IPS DF 4.7 (cell line): ENCODE measurements at regions not wholly inside any gene's neighbourhood (a gene's known extent, or its start where the extent isn't known, plus 50 kb on each side); places are given as distances from the start of the nearest gene placed in this dataset.
"Not testable (repeated sequence)": the region's sequence is repeated elsewhere in the genome, so short reads cannot be mapped to it uniquely, and the experiment has no call there.

Experiments used
- DNase-seq: peaks from one replicate; pipeline ENCODE4 v3.0.0-alpha.2; 2013; ENCODE audit warnings: low spot score; ENCODE audit errors: extremely low read depth

- DNase-seq: no peak
Observed at GRCh38 chr10:57351076-57351475, 916.6 kb downstream of the IPMK start.

- no peak for DNase-seq
Observed at GRCh38 chr10:57341294-57341693, 926.4 kb downstream of the IPMK start.

- DNase-seq: peak; percentile 36
Observed at GRCh38 chr10:57338823-57339558, 928.7 kb downstream of the IPMK start.

DNA sequence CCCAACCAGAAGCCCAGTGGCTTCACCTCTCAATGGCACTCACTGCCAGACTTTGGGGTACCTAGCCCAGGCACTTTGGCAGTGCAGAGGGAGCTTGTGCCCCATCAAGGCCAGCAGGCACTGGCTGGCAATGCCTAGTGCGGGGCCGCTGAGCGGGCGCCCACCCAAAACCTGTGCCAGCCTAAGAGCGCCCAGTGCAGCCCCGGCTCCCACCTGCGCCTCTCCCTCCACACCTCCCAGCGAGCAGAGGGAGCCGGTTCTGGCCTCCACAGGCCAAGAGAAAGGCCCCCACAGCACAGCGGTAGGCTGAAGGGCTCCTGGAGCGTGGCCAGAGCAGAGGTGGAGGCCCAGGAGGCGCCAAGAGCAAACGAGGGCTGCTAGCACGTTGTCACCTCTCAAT lies 930.8 kb downstream of the IPMK start:
- no peak for DNase-seq

DNA sequence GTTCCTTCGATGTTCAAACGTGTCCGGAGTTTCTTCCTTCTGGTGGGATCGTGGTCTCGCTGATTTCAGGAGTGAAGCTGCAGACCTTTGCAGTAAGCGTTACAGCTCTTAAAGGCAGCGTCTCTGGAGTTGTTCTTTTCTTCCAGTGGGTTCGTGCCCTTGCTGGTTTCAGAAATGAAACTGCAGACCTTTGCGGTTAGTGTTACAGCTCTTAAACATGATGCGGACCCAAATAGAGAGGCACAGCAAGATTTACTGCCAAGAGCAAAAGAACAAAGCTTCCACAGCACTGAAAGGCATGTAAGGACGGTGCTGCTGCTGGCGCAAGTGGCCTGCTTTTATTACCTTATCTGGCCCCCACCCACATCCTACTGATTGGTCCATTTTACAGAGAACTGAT lies 931.4 kb downstream of the IPMK start:
- DNase-seq: no peak

DNA sequence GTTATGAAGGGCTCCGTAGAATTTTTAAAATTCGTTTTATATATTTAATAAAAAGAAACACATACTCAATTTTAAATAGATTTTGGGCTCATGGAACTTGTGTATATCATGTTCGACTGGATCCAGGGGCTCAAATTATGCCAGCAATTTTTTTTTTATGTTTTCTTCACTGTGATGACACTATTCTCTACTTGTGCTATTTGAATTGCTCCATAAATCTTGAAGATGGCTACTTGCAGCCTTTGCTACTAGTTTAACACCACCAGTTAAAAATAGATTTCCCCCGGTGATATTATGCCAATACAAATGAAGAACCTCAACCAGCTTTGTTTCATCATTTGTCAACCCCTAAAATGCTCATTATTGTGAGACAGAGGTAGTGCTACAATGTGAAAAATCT lies 933.2 kb downstream of the IPMK start:
- DNase-seq: no peak

DNA sequence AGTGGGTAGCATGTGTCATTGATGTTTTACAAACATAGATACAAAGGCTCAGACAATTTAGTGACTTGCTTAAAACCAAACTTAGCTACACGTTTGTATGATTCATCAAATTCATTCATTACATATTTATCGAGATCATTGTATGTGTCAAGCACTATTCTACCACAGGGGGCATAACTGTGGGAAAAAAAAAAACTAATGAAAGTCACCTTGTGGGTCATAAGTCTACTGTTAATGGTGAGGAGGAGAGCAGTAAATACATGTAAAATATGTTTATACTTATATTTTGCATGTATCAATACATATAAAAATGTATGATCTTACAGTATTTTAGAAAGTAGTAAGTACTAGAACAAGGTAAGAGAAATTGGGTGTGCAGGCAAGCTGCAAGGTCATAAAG lies 933.8 kb downstream of the IPMK start:
- no peak for DNase-seq

- DNase-seq: not testable (repeated sequence)
Observed at GRCh38 chr10:57321400-57321854, 946.3 kb downstream of the IPMK start.

- DNase-seq: no peak
Observed at GRCh38 chr10:57320416-57320815, 947.3 kb downstream of the IPMK start.

DNA sequence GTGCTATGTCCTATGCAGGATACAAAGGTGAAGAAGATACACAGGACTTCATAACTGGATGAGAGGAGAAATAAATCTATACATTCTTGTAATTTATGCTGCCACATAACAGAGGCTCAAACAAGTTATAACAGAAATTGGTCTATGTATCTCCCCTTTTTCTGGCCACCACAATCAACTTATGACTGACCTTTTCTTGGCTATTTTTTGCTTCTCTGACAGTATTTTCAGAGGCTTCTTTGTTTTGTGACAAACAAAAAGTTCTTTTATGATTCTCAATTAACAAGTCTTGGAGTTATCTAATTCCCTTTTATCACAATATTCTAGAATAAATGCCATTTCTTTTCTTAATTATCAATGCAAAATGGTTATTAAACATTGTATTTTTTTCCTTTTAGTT lies 953.0 kb upstream of the ZWINT start:
- no peak for DNase-seq

DNA sequence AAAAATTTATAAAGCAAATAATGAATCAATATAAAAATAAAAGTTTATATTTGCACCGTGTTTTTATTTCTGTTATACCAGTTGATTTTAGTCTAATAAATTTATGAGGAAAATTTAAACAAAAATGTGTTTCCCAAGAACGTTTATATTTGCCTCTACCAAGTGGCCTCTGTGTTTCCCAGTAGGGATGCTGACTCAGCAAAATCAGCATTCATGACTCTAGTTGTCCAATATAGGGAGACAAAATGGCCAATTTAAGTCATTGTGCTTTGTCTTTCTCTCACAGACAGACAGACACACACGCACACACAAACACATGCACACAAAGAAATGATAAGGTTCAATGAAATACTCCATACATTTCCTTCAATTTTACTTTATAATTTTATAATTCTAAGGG lies 942.5 kb upstream of the ZWINT start:
- no peak for DNase-seq

GRCh38 chr10:57300718-57301117 lies 939.7 kb upstream of the ZWINT start:
- DNase-seq: no peak

DNA sequence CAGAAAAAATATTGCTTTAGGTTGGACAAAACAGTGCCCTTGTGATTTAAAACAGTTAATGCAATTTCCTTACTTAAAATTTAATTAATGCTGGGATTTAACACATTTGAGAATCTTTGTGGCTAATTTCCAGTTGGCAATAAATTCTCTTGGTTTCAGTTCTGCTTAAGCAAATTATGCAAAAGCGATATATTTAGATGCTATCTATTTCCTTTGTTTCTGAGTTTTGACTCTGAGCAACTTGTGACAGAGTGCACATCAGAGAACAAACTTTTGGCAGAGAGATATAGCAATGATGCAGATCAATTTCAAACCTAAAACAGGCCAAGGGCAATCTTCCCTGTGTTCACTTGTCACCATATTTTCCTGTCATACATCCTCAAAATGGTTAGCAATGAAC lies 933.6 kb upstream of the ZWINT start:
- no peak for DNase-seq

DNA sequence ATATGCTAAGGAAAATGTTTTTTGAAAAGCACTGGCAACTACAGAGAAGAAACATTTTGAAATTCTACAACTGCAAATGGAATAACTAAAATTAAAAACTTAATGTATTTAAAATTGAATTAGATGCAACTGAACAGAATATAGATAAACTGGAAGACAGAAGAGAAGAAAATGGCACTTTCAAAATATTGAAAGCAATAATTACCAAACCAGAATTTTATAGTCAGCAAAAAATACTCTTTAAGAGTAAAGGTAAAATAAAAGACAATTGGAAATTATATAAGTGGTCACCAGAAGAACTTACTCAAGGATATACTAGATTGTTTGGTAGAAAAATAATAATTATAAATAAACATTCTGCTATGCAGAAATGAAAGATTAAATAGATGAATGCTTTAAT lies 927.7 kb upstream of the ZWINT start:
- DNase-seq: no peak

- DNase-seq: no peak
Observed at GRCh38 chr10:57262892-57263291, 901.8 kb upstream of the ZWINT start.

DNA sequence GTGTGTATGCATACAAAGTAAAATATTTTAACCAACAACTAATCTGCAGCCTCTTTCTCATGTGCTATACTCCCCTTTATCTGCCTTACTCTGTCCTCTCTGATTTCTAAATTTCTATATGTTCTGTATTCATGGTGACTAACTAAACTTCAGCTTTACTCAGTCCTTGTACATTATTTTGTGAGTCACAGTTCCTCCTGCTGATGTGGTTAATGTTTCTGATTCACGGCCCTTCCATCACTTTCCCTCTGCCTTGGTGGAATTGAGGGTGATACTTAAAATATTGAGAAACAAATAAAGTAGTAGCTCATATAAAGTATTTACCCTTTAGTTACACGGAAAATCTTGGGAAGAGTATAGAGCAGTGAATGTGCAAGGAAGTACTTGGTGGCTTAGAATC lies 899.1 kb upstream of the ZWINT start:
- DNase-seq: no peak

- no peak for DNase-seq
Observed at GRCh38 chr10:57249615-57250281, 888.7 kb upstream of the ZWINT start.

- DNase-seq: no peak
Observed at GRCh38 chr10:57247271-57247670, 886.2 kb upstream of the ZWINT start.

GRCh38 chr10:57225920-57226319 lies 864.9 kb upstream of the ZWINT start:
- DNase-seq: no peak

DNA sequence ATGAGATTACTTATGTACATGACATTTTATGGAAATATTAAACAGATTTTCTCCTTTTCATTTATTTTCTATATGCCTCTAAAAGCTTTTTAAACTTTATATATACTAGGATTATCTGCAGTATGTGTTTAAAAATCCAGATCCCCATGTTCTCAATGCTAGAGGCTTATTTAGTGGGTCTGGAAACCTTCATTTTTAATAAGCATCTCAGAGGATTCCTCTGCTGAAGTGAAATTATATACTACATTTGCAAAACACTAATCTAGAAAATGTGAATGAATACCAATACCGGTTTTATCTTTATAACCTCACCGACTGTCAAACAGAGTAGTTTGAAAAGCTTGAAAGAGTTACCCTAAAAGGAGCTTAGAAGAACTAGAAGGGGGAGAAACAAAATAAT lies 863.8 kb upstream of the ZWINT start:
- no peak for DNase-seq

DNA sequence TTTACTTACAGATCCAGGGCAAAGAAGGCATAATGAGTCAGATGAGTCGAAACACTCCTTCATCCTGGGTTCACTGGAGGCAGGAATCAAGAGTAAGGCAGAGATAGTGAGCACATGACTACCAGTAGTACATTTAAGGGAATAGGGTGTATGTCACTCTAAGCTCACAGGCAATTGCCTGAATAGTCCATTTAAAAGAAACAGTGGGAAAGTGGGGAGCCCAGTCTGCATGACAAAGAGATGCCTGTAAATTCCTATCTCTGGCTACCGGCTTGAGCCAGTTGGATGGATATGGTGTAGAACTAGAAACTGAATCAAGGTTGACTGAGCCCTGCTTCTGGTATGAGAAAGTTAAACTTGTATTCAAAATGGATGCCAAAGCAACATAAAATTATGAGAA lies 861.5 kb upstream of the ZWINT start:
- DNase-seq: peak; percentile 86

DNA sequence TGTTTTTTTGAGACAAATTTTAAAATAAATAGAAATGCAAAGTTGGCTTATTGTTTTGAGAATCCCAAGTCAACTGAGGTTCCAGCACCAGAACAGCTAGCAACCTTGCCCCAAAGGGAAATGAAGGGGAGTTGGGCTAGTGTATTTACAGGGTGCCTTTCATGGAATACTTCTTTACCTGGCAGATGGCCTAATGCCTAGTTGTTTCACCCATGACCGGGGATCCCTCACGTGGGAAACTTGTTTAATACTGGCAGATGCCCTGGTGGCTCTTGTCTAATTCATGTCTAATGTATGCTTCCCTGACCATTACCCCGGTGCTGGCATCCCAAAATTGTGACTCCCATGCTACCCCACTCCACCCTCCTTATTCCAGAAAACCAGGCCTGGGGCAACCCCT lies 861.1 kb upstream of the ZWINT start:
- peak; percentile 11 for DNase-seq

GRCh38 chr10:57221674-57222073 lies 860.6 kb upstream of the ZWINT start:
- DNase-seq: no peak
